Endothelial cell (in vitro differentiated cells): ENCODE measurements at regions not wholly inside any gene's neighbourhood (a gene's known extent, or its start where the extent isn't known, plus 50 kb on each side); places are given as distances from the start of the nearest gene placed in this dataset.

Source experiments
- DNase-seq: peaks from one replicate; pipeline ENCODE4 v3.0.0; 2021; ENCODE audit warnings: low spot score
- H3K27ac Mint-ChIP-seq: one replicate; pipeline ENCODE4 v1.8.0; 2021; ENCODE audit warnings: mixed read lengths, inconsistent platforms; ENCODE audit not compliant: unreplicated experiment
- H3K27me3 Mint-ChIP-seq: one replicate; pipeline ENCODE4 v1.8.0; 2021; ENCODE audit warnings: mild to moderate bottlenecking, moderate library complexity, mixed read lengths, inconsistent platforms; ENCODE audit not compliant: unreplicated experiment
- H3K36me3 Mint-ChIP-seq: one replicate; pipeline ENCODE4 v1.8.0; 2021; ENCODE audit warnings: mild to moderate bottlenecking, low read depth, mixed read lengths, inconsistent platforms; ENCODE audit not compliant: unreplicated experiment
- H3K4me1 Mint-ChIP-seq: one replicate; pipeline ENCODE4 v1.8.0; 2021; ENCODE audit warnings: mild to moderate bottlenecking, mixed read lengths, inconsistent platforms; ENCODE audit not compliant: unreplicated experiment
- H3K4me3 Mint-ChIP-seq: one replicate; pipeline ENCODE4 v1.8.0; 2021; ENCODE audit warnings: mild to moderate bottlenecking, mixed read lengths, inconsistent platforms; ENCODE audit not compliant: unreplicated experiment
- H3K9me3 Mint-ChIP-seq: one replicate; pipeline ENCODE4 v1.8.0; 2021; ENCODE audit warnings: mixed read lengths, inconsistent platforms; ENCODE audit not compliant: unreplicated experiment
- CTCF ChIP-seq: fragments of 200-600 bp; sonication (generic); IDR thresholded peaks from one replicate; pipeline ENCODE4 v1.5.0; 2021; ENCODE audit warnings: antibody characterized with exemption; ENCODE audit not compliant: unreplicated experiment

DNA sequence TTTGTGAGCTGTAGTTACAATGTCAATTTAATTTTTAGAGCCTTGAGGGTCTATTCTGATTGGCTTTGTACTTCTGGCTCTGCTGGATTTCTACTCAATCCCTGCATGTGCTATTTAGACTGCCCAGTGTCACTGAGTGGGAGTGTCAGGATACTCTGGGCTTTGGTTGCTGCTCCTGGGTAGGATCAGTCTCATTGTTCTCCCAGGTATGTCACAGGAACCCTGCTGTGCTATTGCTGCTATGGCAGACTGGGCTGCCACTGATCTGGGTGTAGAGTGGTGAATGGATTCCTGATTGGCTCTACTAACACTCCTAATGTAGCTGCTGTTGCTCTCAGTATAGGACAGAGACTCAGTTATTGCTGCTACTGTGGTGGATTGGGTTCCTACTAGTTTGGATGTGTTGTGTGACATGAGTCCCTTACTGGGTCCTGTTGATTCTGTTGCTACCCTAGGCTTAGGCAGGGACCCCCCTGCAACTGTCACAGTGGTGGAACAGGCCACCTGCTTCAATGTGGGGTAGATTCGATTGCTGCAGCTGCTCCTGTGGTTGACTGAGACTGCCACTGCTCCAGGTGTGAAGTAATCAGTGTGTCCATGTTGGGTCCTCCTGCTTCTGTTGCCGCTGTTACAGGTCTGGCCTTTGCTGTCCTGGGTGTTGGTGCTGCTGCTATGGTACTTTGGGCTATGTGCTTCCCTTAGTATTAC lies 707.8 kb upstream of the AMOT start:
- Mint-ChIP-seq H3K27ac (no peak overlapping the region), H3K36me3 (no peaks in the 10 kb centered on the region)
- TF ChIP-seq CTCF = no peak

DNA sequence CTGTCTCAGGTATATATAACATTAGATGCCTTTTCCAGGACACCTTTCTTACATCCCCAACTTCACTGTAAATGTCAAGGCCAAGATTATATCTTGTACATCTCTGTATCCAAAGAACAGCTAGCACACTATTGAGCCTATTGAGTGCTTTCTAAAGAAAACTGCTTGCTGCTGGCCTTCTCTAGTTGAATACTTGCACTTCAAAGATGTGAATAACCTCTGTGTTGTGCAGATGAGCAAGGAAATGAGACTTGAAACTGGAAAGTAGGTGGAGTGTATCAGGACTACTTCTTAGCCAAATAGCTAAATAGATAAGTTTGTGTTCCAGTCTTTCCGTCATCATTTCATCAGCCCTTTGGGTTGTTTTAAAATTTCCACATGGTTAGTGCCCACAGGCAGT lies 704.4 kb upstream of the AMOT start:
- Mint-ChIP-seq H3K4me3 (no peak overlapping the region), H3K4me1 (peaks cover 4% of the 10 kb centered on the region), H3K9me3 (no peaks in the 10 kb centered on the region), H3K36me3 (no peaks in the 10 kb centered on the region), H3K27me3 (no peaks in the 10 kb centered on the region), H3K27ac (no peak overlapping the region)
- no peak for TF ChIP-seq CTCF
- no peak for DNase-seq

More for the DNA sequence above, 707.8 kb upstream of the AMOT start:
- no peaks in the 10 kb centered on the region for H3K4me1 Mint-ChIP-seq
- no peaks in the 10 kb centered on the region for H3K27me3 Mint-ChIP-seq
- no peak for DNase-seq
- H3K4me3 Mint-ChIP-seq = no peak overlapping the region
- no peaks in the 10 kb centered on the region for H3K9me3 Mint-ChIP-seq

DNA sequence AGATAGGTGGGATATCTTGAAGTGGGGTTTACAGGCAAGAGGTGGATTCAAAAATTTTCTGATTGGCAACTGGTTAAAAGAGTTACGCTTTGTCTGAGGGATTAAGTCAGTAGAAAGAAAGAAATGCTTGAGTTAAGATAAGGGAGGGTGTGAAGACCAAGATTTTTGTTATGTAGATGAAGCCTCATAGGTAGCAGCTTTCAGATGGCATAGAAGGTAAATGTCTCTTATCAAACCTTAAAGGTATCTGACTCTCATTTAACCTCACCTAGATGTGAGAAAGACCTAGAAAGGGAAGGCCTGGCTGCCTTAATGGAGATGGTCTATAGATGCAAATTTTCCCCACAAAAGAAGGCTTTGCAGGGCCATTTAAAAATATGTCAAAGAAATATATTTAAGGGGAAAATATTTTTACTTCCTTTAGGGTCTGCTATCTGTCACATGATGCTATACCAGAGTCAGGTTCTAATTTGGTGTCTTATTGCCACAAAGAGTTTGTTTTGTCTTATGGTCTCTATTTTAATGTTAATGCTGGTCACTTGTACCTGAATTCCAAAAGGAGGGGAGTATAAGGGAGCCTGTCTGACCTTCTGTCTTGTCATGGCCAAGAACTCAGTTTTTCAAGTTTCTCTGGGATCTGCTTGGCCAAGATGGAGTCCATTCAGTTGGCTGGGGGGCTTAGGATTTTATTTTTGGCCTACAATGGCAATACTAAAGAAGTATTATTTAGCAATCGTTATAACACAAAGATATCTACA lies 699.1 kb upstream of the AMOT start:
- Mint-ChIP-seq H3K36me3 (no peaks in the 10 kb centered on the region), H3K9me3 (no peaks in the 10 kb centered on the region), H3K27me3 (no peaks in the 10 kb centered on the region), H3K4me1 (peaks cover 4% of the 10 kb centered on the region), H3K27ac (no peak overlapping the region), H3K4me3 (no peak overlapping the region)
- no peak for DNase-seq
- no peak for TF ChIP-seq CTCF

DNA sequence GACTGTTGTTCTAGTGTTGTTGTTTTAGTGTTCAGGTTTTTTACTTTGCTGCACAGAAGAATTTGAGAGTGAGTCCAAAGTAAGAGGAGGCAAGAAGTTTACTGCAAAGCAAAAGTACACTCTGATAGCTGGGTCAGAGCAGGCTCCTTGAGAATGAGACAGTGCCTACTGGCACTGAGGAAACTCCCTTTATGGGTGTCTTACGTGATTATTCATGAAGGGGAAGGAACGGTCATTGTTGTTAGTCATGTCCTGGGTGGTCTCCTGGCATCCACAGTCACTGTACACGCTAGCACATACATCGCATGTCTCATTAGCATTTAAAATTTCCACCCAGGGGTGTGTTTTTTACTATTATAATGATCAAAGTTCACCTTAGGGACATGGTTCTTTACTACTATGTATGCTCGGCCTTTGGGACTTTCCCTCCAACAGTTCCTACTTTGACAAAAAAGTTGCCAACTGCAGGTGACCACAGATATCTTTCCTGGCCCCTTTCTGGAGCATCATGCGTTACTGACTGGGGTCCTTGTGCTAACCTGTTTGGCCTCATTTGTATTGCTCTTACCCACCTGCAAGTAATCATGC lies 688.9 kb upstream of the AMOT start:
- H3K27me3 Mint-ChIP-seq = no peaks in the 10 kb centered on the region
- H3K4me1 Mint-ChIP-seq = no peaks in the 10 kb centered on the region
- no peak for DNase-seq
- H3K36me3 Mint-ChIP-seq = no peaks in the 10 kb centered on the region
- no peak overlapping the region for H3K27ac Mint-ChIP-seq
- H3K9me3 Mint-ChIP-seq = no peaks in the 10 kb centered on the region
- no peak for TF ChIP-seq CTCF
- H3K4me3 Mint-ChIP-seq = no peak overlapping the region

DNA sequence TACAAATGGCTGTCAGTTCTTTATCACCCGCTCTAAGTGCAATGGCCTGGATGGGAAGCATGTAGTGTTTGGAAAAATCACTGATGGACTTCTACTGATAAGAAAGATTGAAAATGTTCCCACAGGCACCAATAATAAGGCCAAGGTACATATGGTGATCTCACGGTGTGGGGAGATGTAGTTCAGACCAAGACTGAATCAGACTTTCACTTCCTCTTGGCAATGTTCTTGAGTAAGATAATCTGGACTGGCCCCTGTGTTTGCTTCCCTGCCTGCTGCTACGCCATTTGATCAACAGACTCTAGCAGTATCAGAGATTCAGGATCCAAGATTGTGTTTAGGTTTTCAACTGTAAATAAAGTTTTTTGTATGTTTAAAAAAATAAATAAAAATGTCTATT lies 682.2 kb upstream of the AMOT start:
- Mint-ChIP-seq H3K36me3 (no peaks in the 10 kb centered on the region), H3K4me1 (no peaks in the 10 kb centered on the region), H3K4me3 (no peak overlapping the region), H3K27me3 (peaks cover 2% of the 10 kb centered on the region), H3K27ac (no peak overlapping the region), H3K9me3 (no peaks in the 10 kb centered on the region)
- no peak for DNase-seq
- TF ChIP-seq CTCF = no peak
